Upper lobe of left lung (tissue), 4 donors: ENCODE measurements at regions not wholly inside any gene's neighbourhood (a gene's known extent, or its start where the extent isn't known, plus 50 kb on each side); places are given as distances from the start of the nearest gene placed in this dataset.

Source experiments
- CTCF ChIP-seq, 6 experiments: fragments of 450-650 bp in 4 of 6; fragments of 200-600 bp in 2 of 6; sonication (generic) in 2 of 6; IDR thresholded peaks; one replicate each; pipeline ENCODE4 v1.5.1; 2016 to 2019; ENCODE audit warnings: antibody characterized with exemption in 6 of 6
- POLR2A ChIP-seq, 4 donors: fragments of 450-650 bp; IDR thresholded peaks; one replicate each; pipeline ENCODE4 v1.5.1; 2016 to 2017; ENCODE audit warnings: antibody characterized with exemption in 4 of 4, mild to moderate bottlenecking in 2 of 4

- TF ChIP-seq CTCF (IDR thresholded peaks at IDR 0.05) = no peak
- no peak for TF ChIP-seq POLR2A (IDR thresholded peaks at IDR 0.05)
Measured at GRCh38 chr18:64982414-64983055, 768.3 kb upstream of the CDH7 start.
